GM19238 (cell line): ENCODE measurements at regions not wholly inside any gene's neighbourhood (a gene's known extent, or its start where the extent isn't known, plus 50 kb on each side); places are given as distances from the start of the nearest gene placed in this dataset.

Source experiments
- DNase-seq: peaks from one replicate; pipeline ENCODE4 v3.0.0; 2011; ENCODE audit warnings: low spot score; ENCODE audit not compliant: insufficient read length

GRCh38 chr3:124489506-124489905 is 240.7 kb upstream of the UMPS start:
- no peak for DNase-seq

DNA sequence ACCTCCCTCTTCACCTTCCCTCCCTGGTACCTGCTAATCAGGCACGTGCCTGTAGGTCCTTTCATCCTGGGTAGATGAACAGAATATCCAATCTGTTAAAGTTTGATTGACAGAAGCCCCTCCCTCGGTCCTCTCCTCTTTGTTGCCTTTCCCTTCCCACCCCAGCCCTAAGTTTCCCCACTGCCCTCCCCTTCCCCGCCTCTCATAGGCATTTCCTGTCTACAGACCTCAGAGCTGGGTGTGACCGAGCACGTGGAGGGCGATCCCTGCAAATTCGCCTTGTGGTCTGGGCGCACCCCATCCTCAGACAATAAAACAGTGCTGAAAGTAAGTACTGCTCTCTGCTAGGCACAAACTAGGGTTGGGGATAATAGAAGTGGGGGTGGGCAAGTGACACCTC is 239.2 kb upstream of the UMPS start:
- no peak for DNase-seq

DNA sequence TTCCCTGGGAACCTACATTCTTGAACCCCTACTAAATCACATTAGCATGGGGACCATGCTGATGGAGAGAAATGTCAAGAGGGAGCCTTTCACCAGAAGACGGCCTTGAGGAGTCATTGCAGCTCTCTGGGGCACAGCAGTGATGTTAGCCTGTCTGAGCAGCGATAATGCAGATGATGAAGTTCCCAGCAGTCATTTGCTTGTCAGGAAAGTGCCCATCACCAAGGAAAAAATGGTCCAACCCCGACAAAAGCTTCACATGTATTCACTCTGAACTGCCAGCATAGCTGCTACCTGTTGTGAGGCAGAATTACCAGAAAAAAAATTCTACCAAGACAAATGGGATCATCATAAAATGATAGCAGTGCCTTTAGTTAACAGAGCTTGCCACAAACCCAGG is 238.4 kb upstream of the UMPS start:
- no peak for DNase-seq

DNA sequence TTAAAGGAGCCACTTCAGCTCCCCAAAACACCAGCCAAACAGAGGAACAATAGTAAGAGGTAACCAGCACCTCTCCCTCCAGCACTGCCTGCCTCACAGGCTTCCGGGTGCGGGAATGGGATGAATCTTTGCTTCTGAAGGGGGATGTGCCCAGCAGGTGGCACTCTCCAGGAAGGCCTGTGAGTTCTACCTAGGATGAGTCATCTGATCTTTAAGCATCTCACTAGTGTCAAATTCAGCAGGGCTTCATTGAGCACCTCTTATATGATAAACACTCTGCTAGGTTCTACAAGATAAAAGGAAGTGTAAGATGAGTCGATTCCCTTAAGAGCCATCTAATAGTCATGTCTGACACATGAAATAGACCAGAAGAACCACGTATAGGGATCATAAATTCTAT is 237.4 kb upstream of the UMPS start:
- DNase-seq: no peak

GRCh38 chr3:124496061-124496460 is 234.2 kb upstream of the UMPS start:
- no peak for DNase-seq

DNA sequence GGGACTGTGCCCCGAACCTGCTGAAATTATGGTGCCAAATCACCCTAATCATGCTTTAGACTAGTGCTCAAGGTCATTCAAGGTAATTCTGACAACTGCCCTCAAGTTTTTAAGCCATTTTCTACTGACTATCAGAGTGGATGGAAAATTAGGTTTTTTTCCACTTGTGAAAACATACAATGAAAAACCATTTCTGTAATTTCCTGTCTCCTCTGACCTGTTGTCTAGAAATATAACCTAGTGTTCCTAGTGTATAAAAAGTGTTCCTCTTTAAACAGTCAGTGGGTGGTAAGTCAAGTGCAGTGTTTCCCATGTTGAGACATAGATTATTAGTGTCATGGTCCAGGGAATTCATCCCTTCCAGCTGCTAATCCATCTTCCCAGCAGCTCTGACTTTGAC is 232.8 kb upstream of the UMPS start:
- no peak for DNase-seq

DNA sequence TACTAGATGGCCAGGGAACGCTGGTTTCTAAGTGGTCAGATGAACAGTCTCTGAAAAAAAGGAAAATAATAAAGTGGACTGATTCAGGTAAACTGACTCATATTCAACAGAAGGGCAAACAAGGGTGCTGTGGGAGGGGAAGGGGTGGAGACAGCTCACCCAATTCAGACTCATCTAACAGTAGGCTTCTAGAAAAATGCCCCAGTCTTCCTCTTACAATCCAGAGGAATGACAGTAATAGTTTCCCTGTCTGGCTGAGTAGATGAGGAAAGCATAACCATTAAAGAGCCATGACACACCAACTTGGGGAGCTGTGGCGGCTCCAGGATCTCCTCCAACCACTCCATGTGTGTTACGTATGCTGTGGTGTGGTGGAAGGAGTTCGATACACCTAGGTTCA is 231.4 kb upstream of the UMPS start:
- no peak for DNase-seq

DNA sequence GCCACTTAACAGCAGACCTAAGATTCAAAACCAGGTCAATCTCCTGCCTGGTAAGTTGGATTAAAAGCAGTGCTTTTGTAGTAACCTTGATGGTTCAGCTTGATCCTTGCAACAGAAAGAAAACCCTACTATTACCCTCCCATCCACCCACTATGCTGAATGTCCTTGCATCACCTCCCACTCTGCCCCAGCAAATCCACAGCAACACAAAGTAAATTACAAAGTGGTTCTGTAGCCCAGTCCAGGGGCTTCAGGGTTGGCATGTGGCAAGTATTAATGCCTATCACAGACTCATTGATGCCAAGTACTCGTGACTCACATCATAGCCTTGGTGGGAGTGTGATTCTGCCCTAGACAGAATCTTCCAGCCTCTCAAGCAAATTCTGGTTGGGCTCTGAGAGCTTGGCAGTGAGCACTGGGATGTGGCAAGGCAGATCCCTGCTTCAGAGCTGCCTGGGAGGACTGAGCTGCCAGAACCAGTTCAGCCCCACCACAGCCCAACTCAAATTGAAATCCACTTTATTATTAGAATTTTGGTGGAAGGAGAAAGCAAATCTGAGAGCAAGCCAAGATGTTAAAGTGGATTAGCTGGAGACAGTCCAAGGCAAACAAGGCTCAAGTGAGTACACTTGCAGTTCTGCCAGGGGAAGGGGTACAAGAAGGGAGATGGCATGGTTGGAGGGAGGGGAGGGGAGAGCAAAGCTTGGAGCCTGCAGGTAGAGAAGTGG is 225.8 kb upstream of the UMPS start:
- no peak for DNase-seq

DNA sequence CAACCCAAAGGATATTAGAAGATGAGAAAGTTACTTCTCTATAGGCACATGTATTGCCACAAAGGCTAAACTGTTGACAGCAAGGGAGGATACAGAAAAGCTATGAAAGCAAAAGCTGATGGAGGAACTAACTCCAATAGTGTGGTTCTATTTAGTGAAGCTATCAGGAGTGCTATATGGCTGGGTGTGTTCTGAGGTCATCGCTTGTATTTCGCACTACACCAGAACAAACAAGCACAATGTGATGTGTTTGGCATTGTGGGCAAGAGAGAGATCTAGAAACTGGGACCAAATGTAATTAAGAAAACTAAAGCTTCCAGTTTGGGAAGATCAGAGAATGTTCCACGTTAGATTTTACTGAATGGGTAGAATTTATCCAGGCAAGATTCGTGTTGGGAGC is 220.4 kb upstream of the UMPS start:
- no peak for DNase-seq

GRCh38 chr3:124510290-124510689 is 220.0 kb upstream of the UMPS start:
- DNase-seq: no peak

GRCh38 chr3:124512881-124513609 is 217.2 kb upstream of the UMPS start:
- no peak for DNase-seq

GRCh38 chr3:124513610-124513997 is 216.6 kb upstream of the UMPS start:
- no peak for DNase-seq

DNA sequence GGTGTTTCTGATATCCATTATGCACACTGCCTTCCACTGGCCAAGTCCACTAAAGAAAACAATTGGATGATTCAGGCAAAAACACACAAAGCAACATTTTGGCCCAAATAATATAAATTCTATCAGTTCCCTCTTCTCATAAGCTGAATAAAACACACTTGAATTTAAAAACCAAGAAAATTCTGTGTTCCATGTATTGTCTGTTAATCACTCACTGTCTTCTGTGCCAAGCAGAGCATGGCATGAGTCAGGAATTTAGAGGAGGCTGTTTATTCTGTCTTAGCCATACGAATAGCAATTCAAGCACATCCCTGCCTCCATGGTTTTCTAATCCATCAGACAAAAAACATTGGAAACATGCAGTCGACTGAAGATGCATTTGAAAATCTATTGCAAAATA is 215.6 kb upstream of the UMPS start:
- DNase-seq: no peak

GRCh38 chr3:124516333-124516732 is 213.9 kb upstream of the UMPS start:
- no peak for DNase-seq

DNA sequence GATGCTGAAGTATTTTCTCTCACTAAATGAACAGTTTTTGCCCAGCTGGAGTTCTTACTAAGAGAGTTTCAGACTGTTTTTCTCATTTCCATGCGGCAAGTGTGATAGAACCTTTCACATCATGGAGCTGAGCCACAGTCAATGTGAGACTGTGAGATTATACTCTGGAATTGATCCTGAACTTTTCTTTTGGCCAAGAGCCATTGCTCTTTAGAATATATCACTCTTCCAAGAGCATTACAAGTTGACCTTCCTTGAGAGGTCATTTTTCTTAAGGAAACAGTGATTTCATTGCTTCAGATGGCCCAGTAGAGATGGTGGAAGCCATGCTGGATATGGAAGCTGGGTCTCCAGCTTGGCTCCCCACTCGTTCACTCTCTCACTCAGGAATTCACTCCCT is 212.9 kb upstream of the UMPS start:
- no peak for DNase-seq

DNA sequence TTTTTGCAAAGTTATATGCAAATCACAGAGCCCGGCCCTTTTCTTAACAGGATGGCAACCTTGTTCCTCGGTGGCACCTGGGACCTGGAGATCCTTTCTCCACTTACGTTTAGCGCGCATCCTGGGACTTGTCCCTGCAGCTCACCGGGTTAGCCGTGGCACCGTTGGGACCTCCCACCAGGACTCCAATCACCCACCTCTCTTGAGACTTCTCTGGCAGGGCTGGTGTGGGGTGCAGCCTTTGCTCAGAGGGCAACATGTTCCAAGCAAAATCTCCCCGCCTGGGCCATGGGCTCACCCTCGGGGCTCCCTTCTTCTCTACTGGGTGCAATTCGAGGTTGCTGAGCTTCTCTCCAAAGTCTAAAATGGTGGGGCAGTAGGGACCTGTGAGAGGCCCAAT is 211.9 kb upstream of the UMPS start:
- no peak for DNase-seq

GRCh38 chr3:124519591-124520194 is 210.6 kb upstream of the UMPS start:
- DNase-seq: no peak

DNA sequence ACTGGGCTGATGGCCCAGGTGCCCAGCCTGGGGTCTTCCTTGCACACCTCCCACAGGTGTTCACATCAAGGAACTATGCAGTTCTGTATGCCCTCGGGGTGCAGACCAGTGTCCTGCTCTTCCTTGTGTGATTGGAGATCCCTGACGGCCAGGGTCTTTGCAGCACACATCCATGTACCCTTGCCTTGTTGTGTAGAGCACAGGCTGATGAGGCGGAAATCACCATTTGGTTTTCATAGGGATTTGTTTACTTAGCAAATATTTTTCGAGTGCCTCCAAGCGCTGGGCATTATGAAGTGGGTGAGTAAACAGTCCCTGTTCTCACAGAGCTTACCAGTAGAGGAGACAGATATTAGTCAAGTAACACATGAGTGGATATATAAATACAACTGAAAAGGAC is 209.3 kb upstream of the UMPS start:
- no peak for DNase-seq

DNA sequence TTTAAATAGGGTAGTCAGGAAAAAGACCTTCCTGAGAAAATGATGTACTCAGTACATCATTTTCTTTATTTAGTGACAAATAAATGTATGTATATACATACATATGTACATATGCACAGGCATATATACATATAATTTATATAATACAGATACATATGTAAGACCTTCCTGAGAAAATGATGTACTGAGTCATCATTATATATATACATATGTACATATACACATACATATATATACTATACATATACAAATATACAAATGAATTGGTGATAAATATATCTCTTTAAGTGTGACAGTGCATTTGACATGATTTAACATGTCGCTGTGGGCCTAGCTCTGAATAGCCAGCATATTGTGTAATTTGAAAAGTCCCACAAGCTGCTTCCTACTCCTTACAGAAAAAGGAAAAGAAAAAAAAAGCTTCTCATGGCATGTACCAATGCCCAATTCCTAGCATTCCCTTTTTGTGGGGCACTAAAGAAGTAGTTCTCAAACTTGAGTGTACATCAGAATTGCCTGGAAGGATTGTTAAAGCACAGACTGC is 208.1 kb upstream of the UMPS start:
- no peak for DNase-seq

- no peak for DNase-seq
Measured at GRCh38 chr3:124526601-124527000, 203.7 kb upstream of the UMPS start.

- DNase-seq: no peak
Measured at GRCh38 chr3:124529826-124530571, 200.3 kb upstream of the UMPS start.

DNA sequence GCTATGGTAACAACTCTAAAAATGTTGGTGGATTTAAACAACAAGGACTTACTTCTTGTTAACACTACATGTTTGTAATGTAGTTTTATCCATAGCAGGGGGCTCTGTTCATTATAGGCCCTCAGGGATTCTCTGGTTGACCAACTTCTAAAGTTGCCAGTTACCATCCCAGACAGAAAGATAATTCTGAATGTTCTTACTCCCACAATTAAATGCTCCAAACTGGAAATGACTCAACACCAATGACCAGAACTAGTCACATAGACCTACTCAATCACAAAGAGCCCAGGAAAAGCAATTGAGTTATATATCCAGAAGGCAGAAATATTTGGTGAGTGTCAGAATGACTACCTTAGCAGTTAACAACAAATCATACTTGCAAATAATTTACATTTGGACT is 199.3 kb upstream of the UMPS start:
- DNase-seq: no peak
